ENCODE measurements at regions not wholly inside any gene's neighbourhood (a gene's known extent, or its start where the extent isn't known, plus 50 kb on each side); places are given as distances from the start of the nearest gene placed in this dataset.

DNA sequence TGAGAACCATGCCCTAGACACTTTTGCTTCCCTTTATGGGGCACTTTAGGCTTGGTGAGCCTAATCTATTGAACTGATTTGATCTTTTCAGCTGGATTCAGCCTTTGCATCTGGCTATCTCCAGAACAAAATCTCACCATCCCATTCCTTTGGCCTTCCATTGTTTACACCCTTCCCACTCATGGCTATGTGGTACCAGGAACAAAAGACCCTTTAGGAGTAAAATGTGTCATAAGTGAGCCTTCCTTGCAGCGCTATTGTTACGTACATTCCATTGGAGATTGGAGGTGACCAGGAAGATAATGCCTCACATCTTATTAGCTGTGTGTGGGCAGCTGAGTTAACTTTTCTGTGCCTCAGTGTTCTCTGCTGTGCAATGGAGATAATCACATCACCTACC lies 188.4 kb downstream of the SATB1 start:
- Histone ChIP-seq H3K27ac (no peak overlapping the region), H3K36me3 (no peaks in the 10 kb centered on the region), H3K27me3 (ENCODE audit: insufficient read depth, low read depth, severe bottlenecking) (no peaks in the 10 kb centered on the region), H3K4me3 (ENCODE audit: low read depth, low read length) (no peak overlapping the region), H3K9me3 (ENCODE audit: severe bottlenecking) (no peaks in the 10 kb centered on the region)
- TF ChIP-seq, protein P1, sequence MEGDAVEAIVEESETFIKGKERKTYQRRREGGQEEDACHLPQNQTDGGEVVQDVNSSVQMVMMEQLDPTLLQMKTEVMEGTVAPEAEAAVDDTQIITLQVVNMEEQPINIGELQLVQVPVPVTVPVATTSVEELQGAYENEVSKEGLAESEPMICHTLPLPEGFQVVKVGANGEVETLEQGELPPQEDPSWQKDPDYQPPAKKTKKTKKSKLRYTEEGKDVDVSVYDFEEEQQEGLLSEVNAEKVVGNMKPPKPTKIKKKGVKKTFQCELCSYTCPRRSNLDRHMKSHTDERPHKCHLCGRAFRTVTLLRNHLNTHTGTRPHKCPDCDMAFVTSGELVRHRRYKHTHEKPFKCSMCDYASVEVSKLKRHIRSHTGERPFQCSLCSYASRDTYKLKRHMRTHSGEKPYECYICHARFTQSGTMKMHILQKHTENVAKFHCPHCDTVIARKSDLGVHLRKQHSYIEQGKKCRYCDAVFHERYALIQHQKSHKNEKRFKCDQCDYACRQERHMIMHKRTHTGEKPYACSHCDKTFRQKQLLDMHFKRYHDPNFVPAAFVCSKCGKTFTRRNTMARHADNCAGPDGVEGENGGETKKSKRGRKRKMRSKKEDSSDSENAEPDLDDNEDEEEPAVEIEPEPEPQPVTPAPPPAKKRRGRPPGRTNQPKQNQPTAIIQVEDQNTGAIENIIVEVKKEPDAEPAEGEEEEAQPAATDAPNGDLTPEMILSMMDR (IDR thresholded peaks at IDR 0.05; ENCODE audit: low read depth, low read length): no peak
- no peak for DNase-seq

DNA sequence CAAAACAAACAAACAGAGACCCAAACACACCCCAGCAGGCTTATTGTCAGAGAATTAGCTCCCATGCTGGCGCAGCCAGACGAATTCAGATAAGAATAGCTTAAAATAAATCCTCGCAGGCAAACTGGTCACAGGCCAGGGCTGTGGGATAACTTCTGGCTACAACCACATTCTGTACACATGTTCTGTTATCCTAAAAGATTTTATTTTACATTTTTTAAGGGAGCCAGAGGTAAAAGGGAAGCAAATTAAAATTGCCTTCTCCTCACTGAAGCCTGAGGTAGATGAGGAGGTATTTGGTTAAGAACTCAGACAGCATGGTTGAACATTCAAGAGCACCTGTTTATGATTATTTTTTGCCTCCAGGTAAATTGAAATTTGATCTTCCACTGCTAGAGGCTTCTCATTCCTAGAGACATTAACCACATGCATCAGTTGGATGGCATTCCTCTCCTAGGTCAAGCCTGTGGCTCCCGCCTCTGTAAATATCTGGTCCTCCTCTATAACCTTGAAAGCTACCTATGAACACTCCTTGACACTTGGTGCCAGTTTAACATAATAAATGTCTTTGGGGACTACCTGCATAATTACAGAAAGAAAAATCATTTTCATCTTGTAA lies 190.3 kb downstream of the SATB1 start:
- Histone ChIP-seq H3K4me3 (ENCODE audit: low read depth, low read length) (no peak overlapping the region), H3K36me3 (no peaks in the 10 kb centered on the region), H3K27me3 (ENCODE audit: insufficient read depth, low read depth, severe bottlenecking) (no peaks in the 10 kb centered on the region), H3K27ac (no peak overlapping the region), H3K9me3 (ENCODE audit: severe bottlenecking) (no peaks in the 10 kb centered on the region)
- TF ChIP-seq, protein P1 (IDR thresholded peaks at IDR 0.05; ENCODE audit: low read depth, low read length): no peak
- DNase-seq: peak; percentile 29

DNA sequence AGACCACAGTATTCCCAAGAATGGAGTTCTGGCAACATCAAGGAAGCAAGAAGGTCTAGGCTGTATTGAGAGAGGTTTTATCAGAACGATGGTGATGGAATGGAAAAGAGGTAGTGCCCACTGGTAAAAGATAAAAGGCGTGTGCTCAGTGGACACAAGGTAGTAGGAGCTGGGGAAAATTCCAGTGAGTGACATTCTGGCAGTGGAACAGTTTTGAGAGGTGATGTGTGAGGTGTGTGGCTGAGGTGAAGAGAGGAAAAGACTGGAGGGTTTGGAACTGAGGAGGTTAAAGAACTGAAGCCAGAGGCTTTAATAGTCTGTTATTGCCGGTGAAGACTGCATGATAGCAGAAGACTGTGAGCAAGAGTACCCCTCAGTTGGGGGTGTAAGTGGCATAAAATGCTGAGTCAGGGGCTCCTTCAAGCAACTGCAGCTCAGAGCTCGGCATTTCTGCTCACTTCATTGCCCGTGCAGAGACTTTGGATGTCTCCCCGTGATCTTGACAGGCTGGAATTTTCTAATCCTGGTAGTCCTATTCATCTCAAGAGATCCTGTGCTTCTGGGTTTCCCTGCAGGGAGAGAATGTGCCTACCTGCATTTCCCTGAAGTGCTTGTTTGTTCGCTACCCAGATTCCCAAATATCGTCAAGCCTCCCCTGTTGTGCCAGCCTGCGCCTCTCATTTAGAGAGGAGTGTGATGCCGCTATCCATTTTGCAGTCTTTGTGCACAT lies 191.0 kb downstream of the SATB1 start:
- H3K27ac ChIP-seq: no peak overlapping the region
- H3K27me3 ChIP-seq (ENCODE audit: insufficient read depth, low read depth, severe bottlenecking): no peaks in the 10 kb centered on the region
- H3K36me3 ChIP-seq: no peaks in the 10 kb centered on the region
- no peaks in the 10 kb centered on the region for H3K9me3 ChIP-seq (ENCODE audit: severe bottlenecking)
- H3K4me3 ChIP-seq (ENCODE audit: low read depth, low read length): no peak overlapping the region
- peak; percentile 8 for DNase-seq
- TF ChIP-seq, protein P1 (IDR thresholded peaks at IDR 0.05; ENCODE audit: low read depth, low read length): no peak

DNA sequence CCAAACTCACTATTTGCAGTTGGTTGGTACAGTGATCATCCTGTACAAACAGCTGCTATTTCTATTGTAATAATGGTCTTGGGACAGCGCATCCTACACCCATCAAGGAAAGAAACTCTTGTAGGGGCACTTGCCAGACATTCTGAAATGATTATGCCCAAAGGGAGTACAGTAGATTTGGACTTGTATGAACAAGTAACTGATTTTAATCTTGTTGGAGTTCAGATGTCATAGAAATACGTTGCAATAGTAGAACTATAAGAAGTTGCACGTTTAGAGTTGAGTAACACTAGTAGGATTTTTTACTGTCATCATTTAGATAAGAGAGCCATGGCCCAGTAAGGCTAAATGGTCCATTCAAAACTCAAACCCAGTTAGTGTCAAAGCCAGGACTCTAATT lies 192.8 kb downstream of the SATB1 start:
- Histone ChIP-seq H3K27ac (no peak overlapping the region), H3K9me3 (ENCODE audit: severe bottlenecking) (no peaks in the 10 kb centered on the region), H3K36me3 (no peaks in the 10 kb centered on the region), H3K27me3 (ENCODE audit: insufficient read depth, low read depth, severe bottlenecking) (no peaks in the 10 kb centered on the region), H3K4me3 (ENCODE audit: low read depth, low read length) (no peak overlapping the region)
- TF ChIP-seq, protein P1 (IDR thresholded peaks at IDR 0.05; ENCODE audit: low read depth, low read length): no peak
- no peak for DNase-seq

DNA sequence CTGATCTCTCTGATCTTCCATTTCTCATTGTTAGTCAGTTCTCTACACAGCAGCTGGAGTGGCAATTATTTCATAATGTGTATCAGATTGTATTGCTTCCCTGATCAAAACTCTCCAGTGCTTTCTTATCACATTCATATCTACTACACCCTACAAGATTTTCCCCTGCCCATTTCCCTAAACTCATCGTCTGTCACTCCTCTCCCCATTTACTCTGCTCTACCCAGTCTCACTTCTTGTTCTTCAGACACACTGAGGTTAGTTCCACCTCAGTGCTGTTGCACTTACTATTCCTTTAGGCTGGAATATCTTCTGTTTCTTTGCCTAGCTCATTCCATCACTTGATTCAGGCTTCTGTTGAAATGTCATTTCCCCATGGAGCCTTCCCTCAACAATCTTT lies 197.1 kb downstream of the SATB1 start:
- DNase-seq: no peak
- Histone ChIP-seq H3K36me3 (no peaks in the 10 kb centered on the region), H3K27ac (no peak overlapping the region), H3K9me3 (ENCODE audit: severe bottlenecking) (no peaks in the 10 kb centered on the region), H3K27me3 (ENCODE audit: insufficient read depth, low read depth, severe bottlenecking) (no peaks in the 10 kb centered on the region), H3K4me3 (ENCODE audit: low read depth, low read length) (no peak overlapping the region)
- TF ChIP-seq, protein P1 (IDR thresholded peaks at IDR 0.05; ENCODE audit: low read depth, low read length): no peak
